ENCODE measurements at regions not wholly inside any gene's neighbourhood (a gene's known extent, or its start where the extent isn't known, plus 50 kb on each side); places are given as distances from the start of the nearest gene placed in this dataset.
"Not testable (repeated sequence)": the region's sequence is repeated elsewhere in the genome, so short reads cannot be mapped to it uniquely, and the experiment has no call there.

DNA sequence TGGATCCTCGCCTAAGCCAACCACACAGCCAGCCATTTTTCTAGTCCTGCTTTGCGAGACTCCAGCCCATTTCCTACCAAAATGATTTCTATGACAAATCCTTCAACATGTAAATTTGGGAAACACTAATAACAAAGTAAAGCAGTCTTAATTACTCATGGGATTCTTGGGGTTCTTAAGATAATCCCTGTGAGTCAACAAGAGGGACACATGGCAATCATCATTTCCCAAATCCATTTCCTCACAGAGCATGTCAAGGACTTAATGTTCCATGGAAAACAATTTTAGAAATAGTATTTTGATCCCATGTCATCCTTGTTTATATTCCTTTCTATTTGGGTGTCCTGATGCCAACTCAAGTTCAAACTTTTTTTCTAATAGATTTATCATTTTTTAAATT is 322.7 kb upstream of the NOX3 start:
- TF ChIP-seq, protein P1, sequence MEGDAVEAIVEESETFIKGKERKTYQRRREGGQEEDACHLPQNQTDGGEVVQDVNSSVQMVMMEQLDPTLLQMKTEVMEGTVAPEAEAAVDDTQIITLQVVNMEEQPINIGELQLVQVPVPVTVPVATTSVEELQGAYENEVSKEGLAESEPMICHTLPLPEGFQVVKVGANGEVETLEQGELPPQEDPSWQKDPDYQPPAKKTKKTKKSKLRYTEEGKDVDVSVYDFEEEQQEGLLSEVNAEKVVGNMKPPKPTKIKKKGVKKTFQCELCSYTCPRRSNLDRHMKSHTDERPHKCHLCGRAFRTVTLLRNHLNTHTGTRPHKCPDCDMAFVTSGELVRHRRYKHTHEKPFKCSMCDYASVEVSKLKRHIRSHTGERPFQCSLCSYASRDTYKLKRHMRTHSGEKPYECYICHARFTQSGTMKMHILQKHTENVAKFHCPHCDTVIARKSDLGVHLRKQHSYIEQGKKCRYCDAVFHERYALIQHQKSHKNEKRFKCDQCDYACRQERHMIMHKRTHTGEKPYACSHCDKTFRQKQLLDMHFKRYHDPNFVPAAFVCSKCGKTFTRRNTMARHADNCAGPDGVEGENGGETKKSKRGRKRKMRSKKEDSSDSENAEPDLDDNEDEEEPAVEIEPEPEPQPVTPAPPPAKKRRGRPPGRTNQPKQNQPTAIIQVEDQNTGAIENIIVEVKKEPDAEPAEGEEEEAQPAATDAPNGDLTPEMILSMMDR (IDR thresholded peaks at IDR 0.05; ENCODE audit: insufficient read depth, low read depth, low read length, missing control alignments) = no peak
- no peak overlapping the region for H3K4me3 ChIP-seq (ENCODE audit: low read length)
- peak; percentile 30 for DNase-seq (ENCODE audit: low read depth)

DNA sequence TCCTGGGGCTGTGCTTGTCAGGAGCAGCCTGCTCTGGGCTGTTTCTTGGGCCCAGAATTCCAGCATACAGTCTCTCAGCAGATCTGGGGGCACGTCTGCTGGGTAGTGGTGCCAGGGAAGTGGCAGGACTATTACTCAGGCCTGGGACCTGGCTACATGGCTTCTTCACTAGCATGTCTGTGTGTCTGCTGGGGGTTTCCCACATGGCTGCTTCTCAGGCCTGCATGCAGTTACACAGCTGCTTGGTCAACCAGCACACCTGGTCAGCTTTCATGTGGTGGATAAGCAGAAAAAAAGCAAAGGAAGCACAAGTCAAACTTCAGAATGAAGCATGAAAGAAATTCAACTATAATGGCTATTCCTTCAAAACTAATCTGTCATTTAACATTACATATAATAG is 316.2 kb upstream of the NOX3 start:
- no peak for DNase-seq (ENCODE audit: low read depth)
- TF ChIP-seq, protein P1 (IDR thresholded peaks at IDR 0.05; ENCODE audit: insufficient read depth, low read depth, low read length, missing control alignments) = no peak
- no peak overlapping the region for H3K4me3 ChIP-seq (ENCODE audit: low read length)

DNA sequence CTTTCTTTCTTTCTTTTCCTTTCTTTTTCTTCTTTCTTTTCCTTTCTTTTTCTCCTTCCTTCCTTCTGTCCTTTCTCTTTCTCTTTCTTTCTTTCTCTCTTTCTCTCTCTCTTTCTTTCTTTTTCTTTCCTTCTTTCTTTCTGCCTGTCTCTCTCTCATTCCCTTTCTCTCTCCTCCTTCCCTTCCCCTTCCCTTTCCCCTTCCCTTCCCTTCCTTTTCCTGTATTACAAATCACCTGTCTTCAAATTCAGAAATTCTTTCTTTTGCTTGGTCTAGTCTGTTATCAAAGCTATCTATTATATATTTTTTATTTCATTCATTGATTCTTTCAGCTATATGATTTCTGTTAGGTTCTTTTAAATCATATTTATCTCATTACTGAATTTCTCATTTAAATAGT is 315.2 kb upstream of the NOX3 start:
- H3K4me3 ChIP-seq (ENCODE audit: low read length) = no peak overlapping the region
- TF ChIP-seq, protein P1 (IDR thresholded peaks at IDR 0.05; ENCODE audit: insufficient read depth, low read depth, low read length, missing control alignments) = no peak
- no peak for DNase-seq (ENCODE audit: low read depth)

DNA sequence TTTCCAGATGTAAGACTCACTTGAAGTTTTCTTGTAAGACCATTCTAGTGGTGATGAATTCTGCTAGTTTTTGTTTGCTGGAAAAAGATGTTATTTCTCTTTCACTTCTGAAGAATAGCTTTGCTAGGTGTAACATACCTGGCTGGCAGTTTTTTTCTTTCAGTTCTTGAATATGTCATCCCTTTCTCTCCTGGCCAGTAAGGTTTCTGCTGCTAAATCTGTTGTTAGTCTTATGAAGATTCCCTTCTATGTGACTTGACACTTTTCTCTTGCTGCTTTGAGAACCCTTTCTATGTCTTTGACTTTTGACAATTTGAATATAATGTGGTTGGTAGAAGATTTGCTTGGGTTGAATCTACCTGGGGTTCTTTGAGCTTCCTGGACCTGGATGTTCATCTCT is 314.7 kb upstream of the NOX3 start:
- DNase-seq (ENCODE audit: low read depth) = no peak
- TF ChIP-seq, protein P1 (IDR thresholded peaks at IDR 0.05; ENCODE audit: insufficient read depth, low read depth, low read length, missing control alignments) = no peak
- H3K4me3 ChIP-seq (ENCODE audit: low read length) = no peak overlapping the region

DNA sequence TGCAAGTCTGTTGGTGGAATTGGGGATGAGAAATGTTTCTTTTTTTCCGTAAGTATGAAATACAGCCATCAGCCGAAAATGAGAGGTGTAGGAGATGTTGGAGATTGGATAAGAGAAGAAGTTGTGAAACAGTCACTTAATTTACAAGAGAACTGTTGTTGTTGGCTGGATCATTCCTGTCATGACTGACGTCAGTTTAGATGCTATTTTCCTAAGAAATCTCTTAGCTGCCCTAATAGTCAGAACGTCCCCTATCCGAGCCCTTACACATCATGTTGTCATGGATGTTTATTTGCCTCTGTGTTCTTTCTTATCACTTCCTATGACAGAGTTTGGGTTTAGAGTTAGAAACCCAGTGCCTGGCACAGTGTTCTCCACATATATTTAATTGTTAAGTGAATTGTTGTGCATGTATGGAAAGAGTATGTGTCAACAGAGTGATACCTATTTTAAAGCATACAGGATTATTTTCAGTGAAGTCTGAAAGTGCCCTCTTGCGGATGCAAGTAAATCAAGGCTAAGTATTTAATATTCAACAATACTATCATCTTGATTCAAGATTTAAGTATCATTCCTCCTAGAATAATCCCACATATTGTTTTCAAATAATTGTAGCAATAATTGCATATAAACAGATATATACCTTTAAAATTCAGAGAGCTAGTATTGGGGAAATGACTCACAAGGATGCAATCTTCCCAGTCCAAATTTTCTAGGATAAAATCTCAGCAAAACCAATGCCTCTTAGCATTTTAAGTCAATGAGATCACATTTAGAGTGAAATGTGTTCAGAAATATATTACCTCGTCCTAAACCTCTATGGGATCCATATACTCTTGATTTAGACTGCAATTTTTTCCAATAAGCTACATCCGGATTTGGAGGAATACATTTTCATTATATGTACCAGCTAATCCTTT is 309.9 kb upstream of the NOX3 start:
- TF ChIP-seq, protein P1 (IDR thresholded peaks at IDR 0.05; ENCODE audit: insufficient read depth, low read depth, low read length, missing control alignments) = no peak
- no peak for DNase-seq (ENCODE audit: low read depth)
- no peak overlapping the region for H3K4me3 ChIP-seq (ENCODE audit: low read length)

DNA sequence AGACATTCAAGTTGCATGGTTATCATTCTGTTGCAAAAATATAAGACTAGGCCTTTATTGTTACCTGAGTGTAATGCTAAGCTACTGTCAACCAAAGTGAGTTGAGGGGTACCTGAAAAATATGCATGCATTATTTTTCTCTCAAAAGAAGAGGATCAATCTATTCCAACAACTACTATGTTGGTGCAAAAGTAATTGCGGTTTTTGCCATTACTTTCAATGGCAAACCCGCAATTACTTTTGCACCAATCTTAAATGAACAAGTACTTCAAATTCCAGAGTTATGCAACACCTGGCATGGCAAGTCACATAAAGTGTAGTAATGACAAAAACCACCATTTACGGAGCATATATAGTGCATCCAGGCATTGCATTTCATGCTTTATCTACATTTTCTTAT is 307.0 kb upstream of the NOX3 start:
- no peak overlapping the region for H3K4me3 ChIP-seq (ENCODE audit: low read length)
- no peak for DNase-seq (ENCODE audit: low read depth)
- TF ChIP-seq, protein P1 (IDR thresholded peaks at IDR 0.05; ENCODE audit: insufficient read depth, low read depth, low read length, missing control alignments) = no peak

DNA sequence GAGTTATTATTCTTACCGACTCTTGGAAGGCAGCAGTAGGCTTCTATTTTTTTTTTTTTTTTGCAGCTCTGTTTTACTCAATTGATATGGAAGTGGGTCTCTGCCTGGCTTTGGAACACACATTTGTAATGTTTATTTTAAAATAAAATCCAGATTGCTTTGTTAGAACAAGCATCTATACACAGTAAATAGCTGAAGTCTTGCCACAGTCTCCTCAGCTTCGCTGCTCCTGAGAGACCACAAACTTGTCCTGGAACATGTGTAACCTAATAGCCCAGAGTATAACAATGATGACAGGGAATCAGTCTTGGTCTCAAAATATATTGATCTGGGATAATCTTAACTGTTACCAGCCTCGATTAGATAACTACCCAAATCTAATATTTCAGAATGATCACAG is 299.8 kb upstream of the NOX3 start:
- no peak for DNase-seq (ENCODE audit: low read depth)
- no peak overlapping the region for H3K4me3 ChIP-seq (ENCODE audit: low read length)
- TF ChIP-seq, protein P1 (IDR thresholded peaks at IDR 0.05; ENCODE audit: insufficient read depth, low read depth, low read length, missing control alignments) = no peak

DNA sequence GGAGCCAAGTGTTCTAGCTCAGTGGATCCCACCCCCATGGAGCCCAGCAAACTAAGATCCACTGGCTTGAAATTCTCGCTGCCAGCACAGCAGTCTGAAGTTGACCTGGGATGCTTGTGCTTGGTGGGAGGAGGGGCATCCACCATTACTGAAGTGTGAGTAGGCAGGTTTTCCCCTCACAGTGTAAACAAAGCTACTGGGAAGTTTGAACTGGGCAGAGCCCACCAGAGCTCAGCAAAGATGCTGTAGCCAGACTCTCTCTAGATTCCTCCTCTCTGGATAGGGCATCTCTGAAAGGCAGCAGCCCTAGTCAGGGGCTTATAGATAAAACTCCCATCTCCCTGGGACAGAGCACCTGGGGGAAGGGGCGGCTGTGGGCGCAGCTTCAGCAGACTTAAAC is 293.1 kb upstream of the NOX3 start:
- not testable (repeated sequence) for H3K4me3 ChIP-seq (ENCODE audit: low read length); DNase-seq (ENCODE audit: low read depth)
